Inflammatory macrophage treated with lipopolysaccharide for 4 hours (primary cell): ENCODE measurements at regions not wholly inside any gene's neighbourhood (a gene's known extent, or its start where the extent isn't known, plus 50 kb on each side); places are given as distances from the start of the nearest gene placed in this dataset.
A peak's percentile ranks its signal among the peaks of the same experiment; 100 is the strongest.

ENCODE experiments used
- DNase-seq: peaks from one replicate; pipeline ENCODE4 v3.0.0-alpha.2; 2020

GRCh38 chr12:14156606-14157005, 175.2 kb upstream of the GRIN2B start:
- no peak for DNase-seq

GRCh38 chr12:14157088-14157747, 175.8 kb upstream of the GRIN2B start:
- no peak for DNase-seq

- no peak for DNase-seq
Measured at GRCh38 chr12:14164266-14164665, 182.9 kb upstream of the GRIN2B start.

GRCh38 chr12:14167005-14167628, 185.7 kb upstream of the GRIN2B start:
- peak; percentile 37 for DNase-seq

GRCh38 chr12:14169281-14169680, 187.9 kb upstream of the GRIN2B start:
- DNase-seq: no peak

GRCh38 chr12:14171106-14171505, 189.7 kb upstream of the GRIN2B start:
- no peak for DNase-seq

- no peak for DNase-seq
Measured at GRCh38 chr12:14175206-14175605, 190.3 kb upstream of the ATF7IP start.

GRCh38 chr12:14185427-14186192, 179.9 kb upstream of the ATF7IP start:
- DNase-seq: peak; percentile 24

GRCh38 chr12:14186193-14186502, 179.3 kb upstream of the ATF7IP start:
- DNase-seq: no peak

- DNase-seq: peak; percentile 8
Measured at GRCh38 chr12:14187002-14187401, 178.5 kb upstream of the ATF7IP start.

- no peak for DNase-seq
Measured at GRCh38 chr12:14187966-14188365, 177.5 kb upstream of the ATF7IP start.

GRCh38 chr12:14188744-14189143, 176.7 kb upstream of the ATF7IP start:
- no peak for DNase-seq

GRCh38 chr12:14190694-14191093, 174.8 kb upstream of the ATF7IP start:
- no peak for DNase-seq

GRCh38 chr12:14191612-14192011, 173.9 kb upstream of the ATF7IP start:
- no peak for DNase-seq

- DNase-seq: no peak
Measured at GRCh38 chr12:14193639-14194038, 171.8 kb upstream of the ATF7IP start.

- DNase-seq: no peak
Measured at GRCh38 chr12:14194572-14194971, 170.9 kb upstream of the ATF7IP start.

GRCh38 chr12:14199455-14200198, 165.9 kb upstream of the ATF7IP start:
- DNase-seq: no peak

GRCh38 chr12:14200598-14200997, 164.9 kb upstream of the ATF7IP start:
- no peak for DNase-seq

- no peak for DNase-seq
Measured at GRCh38 chr12:14201291-14201690, 164.2 kb upstream of the ATF7IP start.

GRCh38 chr12:14207905-14208551, 157.5 kb upstream of the ATF7IP start:
- DNase-seq: no peak

GRCh38 chr12:14211947-14212387, 153.5 kb upstream of the ATF7IP start:
- no peak for DNase-seq

- DNase-seq: no peak
Measured at GRCh38 chr12:14213542-14213941, 151.9 kb upstream of the ATF7IP start.

- no peak for DNase-seq
Measured at GRCh38 chr12:14214495-14214894, 151.0 kb upstream of the ATF7IP start.
